ENCODE measurements at regions not wholly inside any gene's neighbourhood (a gene's known extent, or its start where the extent isn't known, plus 50 kb on each side); places are given as distances from the start of the nearest gene placed in this dataset.

GRCh38 chr22:49079743-49080500 lies 747.8 kb downstream of the BRD1 start:
- no peak for DNase-seq (ENCODE audit: low read depth in 3 of 3)

- no peak for DNase-seq (ENCODE audit: low read depth in 3 of 3)
Measured at GRCh38 chr22:49079027-49079725, 748.5 kb downstream of the BRD1 start.

GRCh38 chr22:49078076-49078710 lies 749.5 kb downstream of the BRD1 start:
- DNase-seq (ENCODE audit: low read depth in 3 of 3) = no peak

GRCh38 chr22:49077586-49077985 lies 750.1 kb downstream of the BRD1 start:
- no peak for DNase-seq (ENCODE audit: low read depth in 3 of 3)

GRCh38 chr22:49077036-49077393 lies 750.7 kb downstream of the BRD1 start:
- no peak for DNase-seq (ENCODE audit: low read depth in 3 of 3)

- DNase-seq (ENCODE audit: low read depth in 3 of 3) = no peak
Measured at GRCh38 chr22:49076300-49077035, 751.2 kb downstream of the BRD1 start.

- no peak for DNase-seq (ENCODE audit: low read depth in 3 of 3)
Measured at GRCh38 chr22:49075150-49075549, 752.5 kb downstream of the BRD1 start.

GRCh38 chr22:49073873-49074417 lies 753.7 kb downstream of the BRD1 start:
- DNase-seq (ENCODE audit: low read depth in 3 of 3) = no peak

- no peak for DNase-seq (ENCODE audit: low read depth in 3 of 3)
Measured at GRCh38 chr22:49072996-49073645, 754.6 kb downstream of the BRD1 start.

- no peak for DNase-seq (ENCODE audit: low read depth in 3 of 3)
Measured at GRCh38 chr22:49070501-49070900, 757.2 kb downstream of the BRD1 start.

- DNase-seq (ENCODE audit: low read depth in 3 of 3) = no peak
Measured at GRCh38 chr22:49068861-49069500, 758.7 kb downstream of the BRD1 start.

- no peak for DNase-seq (ENCODE audit: low read depth in 3 of 3)
Measured at GRCh38 chr22:49067504-49067903, 760.2 kb downstream of the BRD1 start.

GRCh38 chr22:49066619-49067018 lies 761.1 kb downstream of the BRD1 start:
- no peak for DNase-seq (ENCODE audit: low read depth in 3 of 3)

- no peak for DNase-seq (ENCODE audit: low read depth in 3 of 3)
Measured at GRCh38 chr22:49064836-49065235, 762.8 kb downstream of the BRD1 start.

GRCh38 chr22:49063545-49063890 lies 764.2 kb downstream of the BRD1 start:
- no peak for DNase-seq (ENCODE audit: low read depth in 3 of 3)

GRCh38 chr22:49062802-49063544 lies 764.7 kb downstream of the BRD1 start:
- no peak for DNase-seq (ENCODE audit: low read depth in 3 of 3)

- no peak for DNase-seq (ENCODE audit: low read depth in 3 of 3)
Measured at GRCh38 chr22:49062155-49062801, 765.4 kb downstream of the BRD1 start.

- DNase-seq (ENCODE audit: low read depth in 3 of 3) = no peak
Measured at GRCh38 chr22:49057910-49058309, 769.8 kb downstream of the BRD1 start.

- DNase-seq (ENCODE audit: low read depth in 3 of 3) = no peak
Measured at GRCh38 chr22:49056301-49056700, 771.4 kb downstream of the BRD1 start.

- DNase-seq (ENCODE audit: low read depth in 3 of 3) = no peak
Measured at GRCh38 chr22:49055406-49055805, 772.3 kb downstream of the BRD1 start.

All from stimulated activated CD4-positive, alpha-beta T cell treated with anti-CD3 and anti-CD28 coated beads, TNF-alpha, amount 100 ng/mL, for 48 hours (primary cell).